Right atrium auricular region (tissue), 2 donors: ENCODE measurements at regions not wholly inside any gene's neighbourhood (a gene's known extent, or its start where the extent isn't known, plus 50 kb on each side); places are given as distances from the start of the nearest gene placed in this dataset.

Experiments used
- DNase-seq: peaks from one replicate; pipeline ENCODE4 v3.0.0-alpha.2; 2019; ENCODE audit warnings: low spot score
- H3K27ac ChIP-seq, 2 donors: fragments of 200-600 bp; sonication (generic); 1 replicate in 1 of 2; 2 replicates in 1 of 2; pipeline ENCODE4 v1.5.1; 2016 to 2019
- H3K27me3 ChIP-seq, 2 donors: fragments of 200-600 bp; sonication (generic); one replicate each; pipeline versions ENCODE4 v1.5.1 to v1.6.0; 2017 to 2019
- H3K36me3 ChIP-seq: fragments of 200-600 bp; sonication (generic); one replicate; pipeline ENCODE4 v1.5.1; 2016
- H3K4me1 ChIP-seq, 2 donors: fragments of 200-600 bp; sonication (generic); one replicate each; pipeline versions ENCODE4 v1.5.1 to v1.6.0; 2017 to 2019
- H3K4me3 ChIP-seq, 2 donors: fragments of 200-600 bp; sonication (generic); 1 replicate in 1 of 2; 2 replicates in 1 of 2; pipeline ENCODE4 v1.5.1; 2017 to 2019; ENCODE audit warnings: mild to moderate bottlenecking in 1 of 2, moderate library complexity in 1 of 2
- H3K9me3 ChIP-seq, 2 donors: fragments of 200-600 bp; sonication (generic); one replicate each; pipeline ENCODE4 v1.5.1; 2019
- CTCF ChIP-seq, 2 donors: fragments of 200-600 bp; sonication (generic); IDR thresholded peaks; one replicate each; pipeline ENCODE4 v1.5.1; 2019; ENCODE audit warnings: antibody characterized with exemption in 2 of 2

- H3K36me3 ChIP-seq: no peaks in the 10 kb centered on the region
- no peaks in the 10 kb centered on the region for H3K27me3 ChIP-seq
- no peaks in the 10 kb centered on the region for H3K4me1 ChIP-seq
- TF ChIP-seq CTCF (IDR thresholded peaks at IDR 0.05): no peak
- H3K27ac ChIP-seq: no peak overlapping the region
- no peak for DNase-seq
- H3K9me3 ChIP-seq: no peaks in the 10 kb centered on the region
- no peak overlapping the region for H3K4me3 ChIP-seq
These were observed 102.5 kb upstream of the SLC35G4 start for GRCh38 chr18:11506856-11507255.

DNA sequence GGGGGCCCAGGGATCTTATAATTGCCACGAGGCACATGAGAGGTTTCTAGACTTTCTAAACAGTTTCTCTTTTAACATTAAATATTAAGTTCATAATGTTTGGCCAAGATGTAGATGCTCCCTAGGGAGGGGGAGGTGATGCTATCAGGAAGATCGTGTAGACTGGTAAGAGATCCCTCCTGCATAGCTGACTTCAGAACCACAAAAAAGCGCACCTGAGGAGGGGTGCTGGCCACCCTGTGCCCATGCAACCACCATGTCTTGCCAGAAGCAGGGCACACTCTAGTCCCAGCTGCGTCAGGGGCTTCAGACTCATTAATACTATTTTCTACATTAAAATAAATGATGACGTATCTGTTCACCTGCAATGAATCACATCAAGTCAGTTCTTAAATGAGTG lies 103.4 kb upstream of the SLC35G4 start:
- Histone ChIP-seq H3K4me3 (no peak overlapping the region), H3K27me3 (no peaks in the 10 kb centered on the region), H3K4me1 (no peaks in the 10 kb centered on the region), H3K27ac (no peak overlapping the region), H3K36me3 (no peaks in the 10 kb centered on the region), H3K9me3 (no peaks in the 10 kb centered on the region)
- DNase-seq: no peak
- TF ChIP-seq CTCF (IDR thresholded peaks at IDR 0.05): no peak

DNA sequence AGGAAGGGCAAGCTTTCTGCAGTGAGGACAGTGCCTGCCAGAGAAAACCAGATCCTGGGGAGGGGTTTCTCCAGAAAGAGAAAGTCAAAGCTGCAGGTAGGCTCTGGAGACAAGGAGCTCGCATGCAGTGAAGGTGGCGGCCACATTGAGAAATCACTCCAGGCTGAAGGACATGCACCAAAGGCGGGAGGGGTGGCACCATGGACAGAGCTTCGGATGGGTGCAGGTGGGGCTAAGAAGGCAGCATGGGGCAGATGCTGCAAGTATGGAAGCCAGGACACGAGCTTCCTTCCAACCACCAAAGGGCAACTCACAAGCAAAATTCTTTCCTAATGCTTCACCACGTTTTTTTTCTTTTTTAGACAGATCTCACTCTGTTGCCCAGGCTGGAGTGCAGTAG lies 104.4 kb upstream of the SLC35G4 start:
- no peaks in the 10 kb centered on the region for H3K27me3 ChIP-seq
- no peaks in the 10 kb centered on the region for H3K4me1 ChIP-seq
- no peaks in the 10 kb centered on the region for H3K9me3 ChIP-seq
- H3K36me3 ChIP-seq: no peaks in the 10 kb centered on the region
- no peak overlapping the region for H3K4me3 ChIP-seq
- no peak overlapping the region for H3K27ac ChIP-seq
- TF ChIP-seq CTCF (IDR thresholded peaks at IDR 0.05): no peak
- no peak for DNase-seq

- H3K36me3 ChIP-seq: no peaks in the 10 kb centered on the region
These were observed 107.0 kb upstream of the SLC35G4 start for GRCh38 chr18:11502368-11502767.

GRCh38 chr18:11501352-11501751 lies 108.0 kb upstream of the SLC35G4 start:
- Histone ChIP-seq H3K27ac (no peak overlapping the region), H3K4me1 (no peaks in the 10 kb centered on the region)

More at GRCh38 chr18:11502368-11502767, 107.0 kb upstream of the SLC35G4 start:
- Histone ChIP-seq H3K9me3 (no peaks in the 10 kb centered on the region), H3K27me3 (no peaks in the 10 kb centered on the region), H3K27ac (no peak overlapping the region), H3K4me1 (no peaks in the 10 kb centered on the region), H3K4me3 (no peak overlapping the region)
- no peak for TF ChIP-seq CTCF (IDR thresholded peaks at IDR 0.05)
- no peak for DNase-seq

More at GRCh38 chr18:11501352-11501751, 108.0 kb upstream of the SLC35G4 start:
- Histone ChIP-seq H3K36me3 (no peaks in the 10 kb centered on the region), H3K9me3 (no peaks in the 10 kb centered on the region), H3K27me3 (no peaks in the 10 kb centered on the region), H3K4me3 (no peak overlapping the region)
- no peak for TF ChIP-seq CTCF (IDR thresholded peaks at IDR 0.05)
- DNase-seq: no peak
